Astrocyte of the cerebellum (primary cell): ENCODE measurements at regions not wholly inside any gene's neighbourhood (a gene's known extent, or its start where the extent isn't known, plus 50 kb on each side); places are given as distances from the start of the nearest gene placed in this dataset.

ENCODE experiments used
- DNase-seq: peaks from one replicate; pipeline ENCODE4 v3.0.0-alpha.2; 2011; ENCODE audit warnings: low read depth
- H3K4me3 ChIP-seq: 2 replicates; pipeline ENCODE4 v1.5.1; 2011; ENCODE audit warnings: mild to moderate bottlenecking, low read depth, low read length, moderate library complexity
- CTCF ChIP-seq: IDR thresholded peaks from 2 replicates; pipeline ENCODE4 v1.5.1; 2012; ENCODE audit warnings: low read length, low read depth, moderate library complexity, mild to moderate bottlenecking; ENCODE audit errors: missing control alignments
- in situ Hi-C: cut with HindIII; loops from 2 replicates; pipeline ENCODE4 v1.10.0; 2017; ENCODE audit warnings: low sequenced_read_pairs

- in situ Hi-C loops: no loop called here
- no peak for DNase-seq
- TF ChIP-seq CTCF: no peak
- no peak overlapping the region for H3K4me3 ChIP-seq
Observed at GRCh38 chr14:104321088-104321801, 182.9 kb downstream of the KIF26A start.

- H3K4me3 ChIP-seq: no peak overlapping the region
- no peak for TF ChIP-seq CTCF
- in situ Hi-C loops: no loop called here
- DNase-seq: no peak
Observed at GRCh38 chr14:104321802-104322130, 183.4 kb downstream of the KIF26A start.

- TF ChIP-seq CTCF: no peak
- H3K4me3 ChIP-seq: no peak overlapping the region
- in situ Hi-C loops: no loop called here
- DNase-seq: no peak
Observed at GRCh38 chr14:104322531-104323366, 184.4 kb downstream of the KIF26A start.

- in situ Hi-C loops: no loop called here
- DNase-seq: no peak
- no peak for TF ChIP-seq CTCF
- no peak overlapping the region for H3K4me3 ChIP-seq
Observed at GRCh38 chr14:104323551-104324175, 185.3 kb downstream of the KIF26A start.

GRCh38 chr14:104326848-104327247 lies 188.5 kb downstream of the KIF26A start:
- DNase-seq: no peak
- TF ChIP-seq CTCF: no peak
- no peak overlapping the region for H3K4me3 ChIP-seq
- in situ Hi-C loops: no loop called here

GRCh38 chr14:104328607-104329006 lies 190.2 kb downstream of the KIF26A start:
- H3K4me3 ChIP-seq: no peak overlapping the region
- DNase-seq: no peak
- in situ Hi-C loops: no loop called here
- TF ChIP-seq CTCF: no peak
